ENCODE measurements at regions not wholly inside any gene's neighbourhood (a gene's known extent, or its start where the extent isn't known, plus 50 kb on each side); places are given as distances from the start of the nearest gene placed in this dataset.
"Not testable (repeated sequence)": the region's sequence is repeated elsewhere in the genome, so short reads cannot be mapped to it uniquely, and the experiment has no call there.

DNA sequence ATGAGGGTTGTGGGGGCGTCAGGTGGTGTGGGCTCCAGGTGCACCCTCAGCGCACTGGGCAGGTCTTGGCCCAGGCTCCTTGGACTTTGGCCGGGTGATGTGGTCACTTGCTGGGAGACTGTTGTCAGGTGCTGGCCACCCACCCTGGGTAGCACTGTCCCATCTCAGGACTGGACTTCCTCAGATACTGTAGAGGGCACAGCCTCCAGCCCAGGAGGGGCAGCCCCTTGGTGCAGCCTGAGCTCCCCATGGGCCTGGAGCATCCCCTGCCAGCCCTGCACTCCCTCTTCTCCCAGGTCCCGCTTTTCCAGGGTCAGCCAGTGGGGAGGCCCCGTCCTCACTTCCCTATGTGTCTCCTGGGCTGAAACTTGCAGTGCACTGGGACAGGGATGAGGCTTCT is 592.3 kb downstream of the CWH43 start:
- not testable (repeated sequence) for DNase-seq

DNA sequence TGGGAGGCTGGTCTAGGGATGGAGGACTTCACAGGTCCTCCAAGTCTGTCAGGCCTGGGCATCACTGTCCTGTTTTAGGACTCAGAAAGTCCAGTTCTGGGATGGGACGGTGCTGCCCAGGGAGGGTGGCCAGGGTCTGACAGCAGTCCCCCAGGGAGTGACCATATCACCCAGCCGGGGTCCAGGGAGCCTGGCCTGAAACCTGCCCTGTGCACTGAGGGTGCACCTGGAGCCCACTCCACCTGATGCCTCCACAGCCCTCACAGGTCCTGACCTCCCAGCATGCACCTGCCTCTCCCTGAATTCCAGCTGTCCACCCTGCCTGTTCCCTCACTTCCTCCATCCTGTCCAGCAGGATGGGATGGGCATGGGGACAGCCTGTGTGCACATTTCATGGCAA is 592.8 kb downstream of the CWH43 start:
- not testable (repeated sequence) for DNase-seq

DNA sequence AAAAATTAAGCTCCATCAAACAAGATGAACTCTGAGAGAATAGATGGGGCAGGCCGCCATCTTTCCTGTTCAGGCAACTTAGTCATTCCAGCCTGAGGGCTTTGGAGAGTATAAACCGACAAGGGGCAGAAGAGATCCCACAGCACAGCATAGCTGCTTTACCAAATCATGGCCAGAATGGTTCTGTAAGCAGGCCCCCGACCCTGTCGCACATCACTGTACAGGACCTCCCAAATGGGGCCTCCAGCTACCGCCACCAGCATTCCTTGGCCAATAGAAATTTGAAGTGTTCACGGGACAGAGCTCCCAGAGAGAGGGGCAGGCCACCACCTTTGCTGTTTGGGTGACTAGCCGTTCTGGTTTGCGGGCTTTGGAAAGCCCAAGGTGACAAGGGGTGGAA is 594.1 kb downstream of the CWH43 start:
- not testable (repeated sequence) for DNase-seq

DNA sequence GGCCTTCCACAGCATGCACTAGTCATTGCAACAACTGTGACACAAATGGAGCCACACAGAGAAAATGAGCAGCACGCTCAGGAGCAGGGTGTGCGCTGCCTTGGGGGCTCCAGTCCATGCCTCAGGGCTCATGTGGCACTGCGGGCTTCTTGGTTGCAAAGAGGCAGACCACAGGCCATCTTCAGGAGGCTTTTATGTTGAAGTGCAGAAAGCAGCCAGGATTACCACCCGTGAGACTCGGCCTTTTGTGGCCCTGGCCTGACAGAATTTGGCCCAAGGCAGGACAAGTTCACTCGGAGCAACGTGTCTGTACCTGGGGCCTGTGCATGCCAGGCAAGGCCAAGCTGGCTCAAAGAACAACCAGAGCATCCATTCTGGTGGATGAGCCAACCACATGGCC is 602.3 kb downstream of the CWH43 start:
- DNase-seq = not testable (repeated sequence)

DNA sequence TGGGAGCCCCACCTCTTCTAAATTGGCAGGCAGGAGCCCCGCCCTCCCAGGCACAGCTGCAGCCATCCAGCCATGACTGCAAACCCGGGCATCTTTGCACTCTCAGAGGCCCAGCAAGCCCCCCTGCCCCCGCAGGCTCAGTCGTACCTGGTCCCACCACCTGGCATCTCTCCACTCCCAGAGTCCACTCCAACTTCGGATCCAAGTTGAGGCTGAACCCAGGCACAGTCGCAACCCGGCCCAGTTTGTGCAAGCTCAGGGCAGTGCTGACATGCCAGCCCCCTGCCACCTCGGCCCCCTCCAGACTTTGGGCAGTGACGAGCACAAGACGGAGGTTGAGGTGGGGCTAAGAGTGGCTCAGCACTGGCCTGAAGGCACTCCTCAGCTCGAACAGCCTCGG is 632.4 kb downstream of the CWH43 start:
- DNase-seq = not testable (repeated sequence)

GRCh38 chr4:49626478-49626877 is 640.4 kb downstream of the CWH43 start:
- not testable (repeated sequence) for DNase-seq

All from activated CD4-positive, alpha-beta T cell treated with anti-CD3 and anti-CD28 coated beads for 48 hours (primary cell).